HCT116 (cell line): ENCODE measurements at regions not wholly inside any gene's neighbourhood (a gene's known extent, or its start where the extent isn't known, plus 50 kb on each side); places are given as distances from the start of the nearest gene placed in this dataset.

ENCODE experiments used
- ATF3 ChIP-seq: IDR thresholded peaks from 2 replicates; pipeline ENCODE4 v1.6.1; 2012
- CBX3 ChIP-seq: IDR thresholded peaks from 2 replicates; pipeline ENCODE4 v1.6.1; 2012; ENCODE audit warnings: low read depth
- CTCF ChIP-seq, 3 experiments: fragments of 200-600 bp in 1 of 3; sonication (generic) in 1 of 3; IDR thresholded peaks in 2 of 3; conservative IDR thresholded peaks in 1 of 3; 2 replicates each; pipeline ENCODE4 v1.5.1; 2012 to 2017; ENCODE audit warnings: low read depth in 2 of 3, low read length in 2 of 3, antibody characterized with exemption in 1 of 3, borderline replicate concordance in 1 of 3, control low read depth in 1 of 3, mild to moderate bottlenecking in 1 of 3, mixed read lengths in 1 of 3, mixed run types in 1 of 3, moderate library complexity in 1 of 3; ENCODE audit not compliant: insufficient read depth in 1 of 3
- EZH2 ChIP-seq: fragments of 200-600 bp; sonication (generic); IDR thresholded peaks from 2 replicates; pipeline ENCODE4 v1.6.1; 2017; ENCODE audit warnings: antibody characterized with exemption, mixed run types
- EZH2phosphoT487 ChIP-seq: fragments of 200-600 bp; IDR thresholded peaks from 2 replicates; pipeline ENCODE4 v1.6.1; 2018; ENCODE audit warnings: antibody characterized with exemption, borderline replicate concordance
- POLR2A ChIP-seq: IDR thresholded peaks from 2 replicates; pipeline ENCODE4 v1.7.0; 2011; ENCODE audit warnings: borderline replicate concordance; ENCODE audit not compliant: insufficient read depth, insufficient read length; ENCODE audit errors: extremely low read depth
- POLR2AphosphoS5 ChIP-seq: IDR thresholded peaks from 2 replicates; pipeline ENCODE4 v1.6.1; 2011; ENCODE audit warnings: mild to moderate bottlenecking, low read depth, low read length, moderate library complexity
- REST ChIP-seq: IDR thresholded peaks from 2 replicates; pipeline ENCODE4 v1.6.1; 2012; ENCODE audit warnings: low read depth
- SIN3A ChIP-seq: IDR thresholded peaks from 2 replicates; pipeline ENCODE4 v1.6.1; 2012; ENCODE audit warnings: low read depth
- SP1 ChIP-seq: IDR thresholded peaks from 2 replicates; pipeline ENCODE4 v1.6.1; 2012; ENCODE audit warnings: low read depth
- TCF7L2 ChIP-seq: IDR thresholded peaks from 2 replicates; pipeline ENCODE4 v1.7.0; 2011; ENCODE audit warnings: borderline replicate concordance, inconsistent platforms; ENCODE audit not compliant: insufficient read depth, insufficient read length; ENCODE audit errors: extremely low read depth
- ZNF274 ChIP-seq: fragments of 200-500 bp; sonication (Bioruptor generic); IDR thresholded peaks from 2 replicates; pipeline ENCODE4 v1.6.1; 2014; ENCODE audit warnings: mild to moderate bottlenecking, low read depth, low read length, inconsistent platforms

- TF ChIP-seq SP1 = no peak
- TF ChIP-seq CBX3 = no peak
- no peak for TF ChIP-seq CTCF (IDR thresholded peaks at IDR 0.05 in 2 of 3, conservative IDR thresholded peaks at IDR 0.05 in 1 of 3; ENCODE audit: borderline replicate concordance in 1 of 3, insufficient read depth in 1 of 3, low read depth in 2 of 3, low read length in 2 of 3)
- TF ChIP-seq SIN3A = no peak
- TF ChIP-seq EZH2phosphoT487 = no peak
- no peak for TF ChIP-seq POLR2A
- no peak for TF ChIP-seq ZNF274
- no peak for TF ChIP-seq EZH2
- TF ChIP-seq TCF7L2 = no peak
- no peak for TF ChIP-seq REST
- no peak for TF ChIP-seq POLR2AphosphoS5
- TF ChIP-seq ATF3 = no peak
Observed at GRCh38 chr21:16180614-16181013, 450.8 kb downstream of the USP25 start.
